Frontal cortex (tissue), 3 donors: ENCODE measurements at regions not wholly inside any gene's neighbourhood (a gene's known extent, or its start where the extent isn't known, plus 50 kb on each side); places are given as distances from the start of the nearest gene placed in this dataset.
"Not testable (repeated sequence)": the region's sequence is repeated elsewhere in the genome, so short reads cannot be mapped to it uniquely, and the experiment has no call there.

Experiments used
- DNase-seq, 2 donors: peaks; one replicate each; pipeline ENCODE4 v3.0.0; 2012; ENCODE audit warnings: low spot score in 2 of 2
- FAIRE-seq: peaks from 2 replicates; lab custom pipeline; 2012; peaks lifted over from hg19 to GRCh38; lab: Jason Lieb, UNC
- donor health status: control.
- donor health status: control.
- donor health status: control.

DNA sequence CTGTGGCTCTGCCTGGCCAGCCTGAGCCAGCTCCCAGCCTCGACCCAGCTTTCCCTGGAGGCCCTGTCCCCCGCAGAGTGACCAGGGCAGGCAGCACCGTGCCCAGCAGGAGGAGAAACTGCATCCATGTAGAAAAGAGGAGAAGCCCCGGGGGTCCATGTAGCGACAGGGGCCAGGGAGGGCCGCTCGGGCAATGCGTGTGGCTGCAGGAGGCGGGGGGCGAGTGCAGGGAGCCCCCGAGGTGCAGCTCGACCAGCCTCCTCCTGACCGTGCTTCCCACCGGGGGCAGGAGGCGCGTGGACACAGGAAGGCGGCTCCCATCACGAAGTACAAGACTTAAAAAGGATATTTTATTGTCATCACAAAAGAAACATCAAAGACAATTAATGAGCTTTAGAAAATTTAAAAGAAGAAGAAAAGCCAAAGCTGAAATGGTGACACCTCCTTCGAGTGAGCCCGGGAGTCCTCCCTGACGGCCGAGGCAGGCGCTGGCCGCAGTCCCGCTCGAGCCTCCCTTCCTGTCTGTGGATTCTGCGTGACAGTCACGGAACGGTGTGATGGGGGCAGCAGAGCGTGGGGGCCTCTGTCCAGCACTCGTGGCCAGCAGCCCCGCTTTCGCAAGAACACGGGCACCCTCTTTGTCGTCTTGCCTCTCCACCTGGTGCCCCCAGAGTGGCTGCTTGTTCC is 93.9 kb downstream of the TMEM121 start:
- not testable (repeated sequence) for FAIRE-seq, DNase-seq

DNA sequence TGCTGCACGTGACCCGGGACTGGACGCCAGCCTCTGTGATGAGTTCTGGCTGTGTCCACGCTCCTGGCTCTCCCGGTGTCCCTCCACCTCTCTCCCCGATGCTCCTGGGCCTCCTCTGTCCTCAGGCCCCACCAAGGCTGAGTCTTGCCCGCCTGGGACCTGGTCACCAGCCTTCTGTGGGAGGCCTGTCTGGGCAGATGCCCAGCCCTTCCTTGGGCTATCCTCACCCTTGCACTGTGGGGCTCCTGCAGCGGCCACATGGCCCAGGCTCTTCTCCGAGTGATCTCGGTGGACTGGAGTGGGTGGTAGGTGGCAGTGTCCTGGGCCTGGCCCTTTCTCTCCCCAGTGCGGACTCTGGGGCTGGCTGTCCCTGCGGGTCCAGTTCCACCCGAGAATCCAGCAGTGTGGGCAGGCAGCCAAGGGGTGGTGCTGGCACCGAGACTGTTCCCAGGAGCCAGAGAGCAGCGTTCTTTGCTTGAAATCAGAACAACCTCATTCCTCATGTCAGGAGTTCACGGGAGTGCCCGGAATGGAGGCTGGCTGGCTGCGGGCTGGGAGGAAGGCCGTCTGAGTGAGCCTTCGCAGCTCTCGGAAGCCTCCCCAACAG is 94.6 kb downstream of the TMEM121 start:
- not testable (repeated sequence) for FAIRE-seq, DNase-seq

DNA sequence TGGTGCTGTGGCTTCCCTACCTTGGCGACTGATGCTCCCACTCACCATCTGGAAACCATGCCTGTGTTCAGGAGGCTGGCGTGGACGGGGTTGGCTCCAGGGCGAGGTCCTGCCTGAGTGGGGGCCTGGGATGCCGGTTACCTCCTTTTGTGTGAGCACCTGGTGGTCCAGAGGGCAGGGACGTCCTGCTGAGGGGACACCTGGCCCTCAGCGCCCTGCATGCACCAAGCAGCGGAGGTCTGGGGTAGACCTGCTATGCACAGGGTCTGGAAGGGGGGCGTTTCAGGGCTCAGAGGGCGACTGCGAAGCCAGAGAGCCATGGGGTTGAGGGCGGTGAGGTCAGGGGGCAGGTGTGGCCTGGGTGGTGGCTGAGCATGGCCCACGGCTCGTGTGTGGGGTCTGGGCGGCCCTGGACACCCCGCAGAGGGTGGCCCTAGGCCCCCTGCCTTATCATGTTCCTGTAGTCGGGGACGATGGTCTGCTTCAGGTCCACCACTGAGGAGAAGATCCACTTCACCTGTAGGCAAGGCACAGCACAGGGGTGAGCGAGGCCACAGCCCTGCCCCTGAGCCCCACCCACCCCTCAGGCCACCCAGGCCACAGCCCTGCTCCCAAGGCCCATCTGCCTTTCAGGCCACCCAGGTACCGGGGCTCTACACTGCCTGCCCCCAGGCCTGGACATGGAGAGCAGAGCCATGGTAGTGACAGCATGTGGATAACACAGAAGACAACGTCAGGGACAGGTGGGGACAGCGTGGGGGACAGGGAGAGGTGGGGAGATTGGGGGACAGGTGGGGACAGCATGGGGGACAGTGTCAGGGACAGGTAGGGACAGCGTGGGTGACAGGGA is 95.3 kb downstream of the TMEM121 start:
- not testable (repeated sequence) for FAIRE-seq, DNase-seq

DNA sequence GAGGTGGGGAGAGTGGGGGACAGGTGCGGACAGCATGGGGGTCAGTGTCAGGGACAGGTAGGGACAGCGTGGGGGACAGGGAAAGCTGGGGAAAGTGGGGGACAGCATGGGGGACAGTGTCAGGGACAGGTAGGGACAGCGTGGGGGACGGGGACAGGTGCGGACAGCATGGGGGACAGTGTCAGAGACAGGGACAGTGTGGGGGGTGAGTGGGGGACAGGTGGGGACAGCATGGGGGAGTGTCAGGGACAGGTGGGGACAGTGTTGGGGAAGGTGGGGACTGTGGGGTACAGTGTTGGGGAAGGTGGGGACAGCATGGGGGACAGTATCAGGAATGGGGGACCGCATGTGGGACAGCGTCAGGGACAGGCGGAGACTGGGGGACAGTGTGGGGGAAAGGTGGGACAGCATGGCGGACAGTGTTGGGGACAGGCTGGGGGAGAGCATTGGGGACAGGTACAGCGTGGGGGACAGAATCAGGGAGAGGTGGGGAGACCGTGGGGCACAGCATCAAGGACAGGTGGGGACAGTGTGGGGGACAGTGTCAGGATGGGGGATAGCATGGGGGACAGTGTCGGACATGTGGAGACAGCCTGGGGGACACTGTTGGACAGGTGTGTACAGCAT is 96.1 kb downstream of the TMEM121 start:
- no peak for DNase-seq
- FAIRE-seq: no peak

DNA sequence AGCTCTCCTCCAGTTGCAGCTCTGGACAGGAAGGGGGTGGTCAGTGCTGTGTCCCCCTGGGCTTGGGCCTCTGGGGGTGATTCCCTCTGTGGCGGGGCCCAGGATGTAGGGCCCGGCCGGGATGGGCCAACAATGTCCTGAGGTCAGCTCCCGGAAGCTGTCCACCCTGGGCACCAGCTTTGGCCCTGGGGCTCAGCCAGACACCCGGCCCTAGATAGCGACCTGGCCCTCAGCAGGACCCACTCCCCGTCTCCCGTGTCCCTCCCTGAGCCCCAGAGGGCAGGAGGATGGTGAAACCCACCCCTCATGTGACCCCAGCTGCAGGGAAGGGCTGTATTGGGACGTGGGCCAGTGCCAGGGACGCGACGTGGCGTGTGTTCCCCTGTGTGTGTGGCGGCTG is 96.8 kb downstream of the TMEM121 start:
- FAIRE-seq, DNase-seq: not testable (repeated sequence)

DNA sequence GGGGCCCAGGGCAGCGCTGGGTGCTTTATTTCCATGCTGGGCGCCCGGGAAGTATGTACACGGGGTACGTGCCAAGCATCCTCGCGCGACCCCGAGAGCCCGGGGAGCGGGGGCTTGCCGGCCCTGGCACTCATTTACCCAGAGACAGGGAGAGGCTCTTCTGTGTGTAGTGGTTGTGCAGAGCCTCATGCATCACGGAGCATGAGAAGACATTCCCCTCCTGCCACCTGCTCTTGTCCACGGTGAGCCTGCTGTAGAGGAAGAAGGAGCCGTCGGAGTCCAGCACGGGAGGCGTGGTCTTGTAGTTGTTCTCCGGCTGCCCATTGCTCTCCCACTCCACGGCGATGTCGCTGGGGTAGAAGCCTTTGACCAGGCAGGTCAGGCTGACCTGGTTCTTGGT is 98.0 kb downstream of the TMEM121 start:
- DNase-seq, FAIRE-seq: not testable (repeated sequence)

DNA sequence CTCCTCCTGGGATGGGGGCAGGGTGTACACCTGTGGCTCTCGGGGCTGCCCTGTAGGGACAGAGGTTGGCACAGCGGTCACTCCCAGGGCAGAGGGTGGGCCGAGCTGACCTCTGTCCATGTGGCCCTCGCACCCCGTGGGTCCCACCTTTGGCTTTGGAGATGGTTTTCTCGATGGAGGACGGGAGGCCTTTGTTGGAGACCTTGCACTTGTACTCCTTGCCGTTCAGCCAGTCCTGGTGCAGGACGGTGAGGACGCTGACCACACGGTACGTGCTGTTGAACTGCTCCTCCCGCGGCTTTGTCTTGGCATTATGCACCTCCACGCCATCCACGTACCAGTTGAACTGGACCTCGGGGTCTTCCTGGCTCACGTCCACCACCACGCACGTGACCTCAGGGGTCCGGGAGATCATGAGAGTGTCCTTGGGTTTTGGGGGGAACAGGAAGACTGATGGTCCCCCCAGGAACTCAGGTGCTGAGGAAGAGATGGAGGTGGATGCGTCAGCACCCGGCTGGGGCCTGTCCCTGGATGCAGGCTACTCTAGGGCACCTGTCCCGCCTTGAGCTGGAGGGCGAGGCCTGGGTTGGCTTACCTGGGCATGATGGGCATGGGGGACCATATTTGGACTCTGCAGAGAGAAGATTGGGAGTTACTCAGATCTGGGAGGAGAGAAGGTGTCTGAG is 98.5 kb downstream of the TMEM121 start:
- not testable (repeated sequence) for DNase-seq, FAIRE-seq

DNA sequence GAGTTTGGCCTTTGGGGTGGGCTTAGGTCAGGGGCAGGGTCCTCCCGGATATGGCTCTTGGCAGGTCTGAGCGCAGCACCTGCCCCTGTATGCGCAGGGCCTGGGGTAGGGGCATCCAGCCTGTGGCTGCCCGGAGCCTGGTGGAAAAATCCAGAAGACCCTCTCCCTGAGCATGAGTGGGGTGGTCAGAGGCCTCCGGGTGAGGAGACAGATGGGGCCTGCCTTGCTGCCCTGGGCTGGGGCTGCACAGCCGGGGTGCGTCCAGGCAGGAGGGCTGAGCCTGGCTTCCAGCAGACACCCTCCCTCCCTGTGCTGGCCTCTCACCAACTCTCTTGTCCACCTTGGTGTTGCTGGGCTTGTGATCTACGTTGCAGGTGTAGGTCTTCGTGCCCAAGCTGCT is 99.1 kb downstream of the TMEM121 start:
- not testable (repeated sequence) for FAIRE-seq, DNase-seq

DNA sequence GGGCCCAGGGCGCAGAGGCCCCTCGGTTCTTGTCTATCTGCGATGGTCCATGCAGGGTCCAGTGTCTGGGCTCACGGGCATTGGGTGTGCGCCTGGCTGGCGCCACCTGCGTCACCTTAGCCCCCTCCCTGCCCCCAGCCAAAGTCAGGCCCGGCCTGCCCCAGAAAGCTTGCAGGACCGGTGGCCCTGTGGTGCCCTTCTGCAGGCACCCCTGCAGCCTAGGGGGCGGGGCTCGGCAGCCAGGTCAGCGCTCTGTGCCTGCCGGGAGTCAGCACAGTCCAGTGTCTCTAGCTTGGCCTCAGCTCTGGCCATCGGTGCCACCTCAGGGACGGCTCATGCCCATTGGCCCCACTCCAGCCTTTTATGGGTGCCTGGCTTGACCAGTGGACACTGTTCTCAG is 99.7 kb downstream of the TMEM121 start:
- not testable (repeated sequence) for FAIRE-seq, DNase-seq

DNA sequence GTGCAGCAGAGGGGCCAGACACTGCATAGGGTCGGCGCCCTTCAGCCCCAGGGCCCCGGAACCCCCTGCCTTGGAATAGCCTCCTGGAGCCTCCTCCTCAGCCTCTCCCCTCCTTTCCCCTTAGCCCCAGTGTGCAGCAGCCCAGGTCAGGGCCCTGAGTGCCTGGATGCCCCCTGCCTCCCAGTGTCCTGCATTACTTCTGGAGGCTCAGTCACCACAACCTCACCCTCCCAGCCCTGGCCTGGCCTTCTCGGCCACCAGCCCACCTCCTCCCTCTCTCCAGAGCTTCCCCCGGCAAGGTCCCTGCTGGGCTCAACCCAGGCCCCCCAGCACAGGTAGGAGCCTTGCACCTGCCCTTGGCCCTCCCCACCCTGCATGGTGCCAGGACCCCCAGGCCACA is 100.3 kb downstream of the TMEM121 start:
- not testable (repeated sequence) for DNase-seq, FAIRE-seq

DNA sequence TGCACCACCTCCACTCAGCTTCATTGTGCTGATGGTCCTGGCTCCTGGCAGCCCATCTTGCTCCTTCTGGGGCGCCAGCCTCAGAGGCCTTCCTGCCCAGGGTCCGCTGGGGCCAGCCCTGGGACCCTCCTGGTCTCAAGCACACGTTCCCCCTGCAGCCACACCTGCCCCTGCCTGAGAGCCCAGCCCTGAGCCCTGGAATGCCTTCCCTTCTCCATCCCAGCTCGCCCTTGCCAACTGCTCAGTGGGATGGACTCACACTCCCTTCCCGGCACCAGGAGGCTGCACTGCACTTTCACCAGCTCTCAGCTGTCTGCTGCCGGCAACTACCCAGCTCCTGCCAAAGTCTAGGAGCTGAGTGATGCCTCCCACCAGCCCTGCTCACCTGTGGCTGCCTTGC is 100.9 kb downstream of the TMEM121 start:
- not testable (repeated sequence) for FAIRE-seq, DNase-seq

DNA sequence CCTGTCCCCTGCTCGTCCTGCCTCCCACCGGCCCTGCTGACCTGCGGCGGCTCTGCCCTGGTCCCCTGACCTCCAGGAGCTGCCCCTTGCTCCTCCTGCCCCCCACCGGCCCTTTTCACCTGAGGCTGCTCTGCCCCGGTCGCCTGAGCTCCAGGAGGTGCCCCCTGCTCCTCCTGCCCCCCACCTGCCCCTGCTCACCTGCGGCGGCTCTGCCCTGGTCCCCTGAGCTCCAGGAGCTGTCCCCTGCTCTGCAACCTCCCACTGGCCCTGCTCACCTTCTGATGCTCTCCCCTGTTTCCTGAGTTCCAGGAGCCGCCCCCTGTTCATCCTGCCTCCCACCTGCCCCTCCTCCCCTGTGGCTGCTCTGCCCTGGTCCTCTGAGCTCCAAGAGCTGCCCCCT is 101.3 kb downstream of the TMEM121 start:
- no peak for FAIRE-seq
- DNase-seq: no peak

DNA sequence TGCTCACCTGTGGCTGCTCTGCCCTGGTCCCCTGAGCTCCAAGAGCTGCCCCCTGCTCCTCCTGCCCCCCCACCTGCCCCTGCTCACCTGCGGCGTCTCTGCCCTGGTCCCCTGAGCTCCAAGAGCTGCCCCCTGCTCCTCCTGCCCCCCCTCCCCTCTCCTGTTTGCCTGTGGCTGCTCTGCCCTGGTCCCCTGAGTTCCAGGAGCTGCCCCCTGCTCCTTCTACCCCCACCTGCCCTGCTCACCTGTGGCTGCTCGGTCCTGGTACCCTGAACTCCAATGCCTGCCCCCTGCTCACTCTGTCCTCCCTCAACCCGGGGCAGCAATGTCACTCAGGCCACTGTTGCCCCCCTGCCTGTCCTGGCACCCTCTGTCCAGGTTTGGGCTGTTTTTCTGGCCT is 101.7 kb downstream of the TMEM121 start:
- not testable (repeated sequence) for DNase-seq, FAIRE-seq

DNA sequence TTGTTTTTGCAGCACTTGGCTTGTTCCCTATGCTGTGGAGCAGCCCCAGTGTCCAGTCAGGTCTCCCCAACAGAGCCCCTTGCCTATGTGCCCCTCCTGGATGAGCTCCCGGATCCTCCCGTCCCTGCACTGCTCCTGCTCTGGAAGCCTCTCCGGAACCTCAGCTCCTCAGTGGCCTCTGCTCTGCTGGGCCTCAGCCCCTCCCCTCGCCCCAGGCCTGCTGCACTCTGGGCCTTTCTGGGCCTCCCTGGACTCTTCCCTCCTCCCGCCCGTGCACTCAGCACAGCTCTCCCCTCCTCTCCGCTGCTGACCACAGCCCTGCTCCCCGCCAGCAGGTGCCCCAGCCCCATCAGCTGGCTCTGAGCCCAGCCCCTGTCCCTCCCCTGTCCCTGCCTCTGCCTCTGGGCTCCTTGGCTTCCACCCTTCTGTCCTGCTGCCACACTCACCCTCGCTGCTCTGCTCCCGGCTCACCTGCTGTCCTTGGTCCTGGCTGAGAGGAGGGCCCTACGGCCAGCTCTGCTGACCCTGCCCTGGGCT is 102.2 kb downstream of the TMEM121 start:
- FAIRE-seq, DNase-seq: not testable (repeated sequence)

DNA sequence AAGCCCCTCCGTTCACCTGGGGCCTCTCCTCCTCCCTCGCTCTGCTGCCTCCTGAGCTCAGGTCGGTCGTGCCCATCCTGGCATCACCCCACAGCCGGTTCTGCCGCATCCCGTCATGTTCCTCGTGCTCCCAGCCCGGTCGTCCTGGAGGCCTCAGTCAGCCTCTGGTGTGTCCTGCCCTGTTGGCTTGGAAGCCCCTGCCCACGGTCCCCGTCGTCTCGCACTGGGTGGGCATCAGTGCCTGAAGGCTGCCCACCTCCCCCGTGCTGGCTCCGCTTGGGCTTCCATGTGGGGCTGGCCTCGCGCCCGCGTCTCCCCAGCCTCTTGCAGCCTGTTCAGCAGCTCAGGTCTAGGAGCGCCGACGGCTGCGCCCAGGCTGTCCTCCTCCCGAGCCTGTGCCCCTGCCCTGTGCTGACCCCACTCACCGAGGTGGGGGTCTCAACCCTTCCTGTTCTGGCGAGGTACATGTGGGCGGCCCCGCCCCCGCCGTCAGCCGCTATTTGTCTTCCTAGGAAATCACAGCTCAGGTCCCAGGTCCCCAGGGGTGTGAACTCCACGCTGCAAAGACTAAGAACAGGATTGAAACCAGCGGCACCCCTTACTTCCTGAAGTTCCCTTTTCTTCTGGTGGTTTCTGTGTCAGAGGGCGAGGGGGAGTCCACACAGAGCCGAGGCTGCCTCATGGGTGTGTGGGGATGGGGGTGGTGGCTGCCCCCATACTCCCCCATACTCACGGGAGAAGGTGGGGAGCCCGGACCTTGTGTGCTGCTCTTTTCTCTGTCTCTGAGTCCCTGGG is 102.9 kb downstream of the TMEM121 start:
- DNase-seq, FAIRE-seq: not testable (repeated sequence)

DNA sequence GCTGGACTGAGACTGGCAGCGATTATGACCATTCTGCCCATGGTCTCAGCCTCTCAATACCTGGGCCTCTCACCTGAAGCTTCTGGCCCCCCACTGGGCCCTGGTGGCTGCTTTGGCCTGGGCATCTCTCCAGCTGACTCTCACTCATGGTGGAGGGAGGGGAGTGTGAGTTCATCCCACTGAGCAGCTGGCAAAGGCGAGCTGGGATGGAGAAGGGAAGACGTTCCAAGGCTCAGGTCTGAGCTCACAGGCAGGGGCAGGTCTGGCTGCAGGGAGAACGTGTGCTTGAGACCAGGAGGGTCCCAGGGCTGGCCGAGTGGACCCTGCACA is 103.5 kb downstream of the TMEM121 start:
- FAIRE-seq: no peak
- DNase-seq: no peak

DNA sequence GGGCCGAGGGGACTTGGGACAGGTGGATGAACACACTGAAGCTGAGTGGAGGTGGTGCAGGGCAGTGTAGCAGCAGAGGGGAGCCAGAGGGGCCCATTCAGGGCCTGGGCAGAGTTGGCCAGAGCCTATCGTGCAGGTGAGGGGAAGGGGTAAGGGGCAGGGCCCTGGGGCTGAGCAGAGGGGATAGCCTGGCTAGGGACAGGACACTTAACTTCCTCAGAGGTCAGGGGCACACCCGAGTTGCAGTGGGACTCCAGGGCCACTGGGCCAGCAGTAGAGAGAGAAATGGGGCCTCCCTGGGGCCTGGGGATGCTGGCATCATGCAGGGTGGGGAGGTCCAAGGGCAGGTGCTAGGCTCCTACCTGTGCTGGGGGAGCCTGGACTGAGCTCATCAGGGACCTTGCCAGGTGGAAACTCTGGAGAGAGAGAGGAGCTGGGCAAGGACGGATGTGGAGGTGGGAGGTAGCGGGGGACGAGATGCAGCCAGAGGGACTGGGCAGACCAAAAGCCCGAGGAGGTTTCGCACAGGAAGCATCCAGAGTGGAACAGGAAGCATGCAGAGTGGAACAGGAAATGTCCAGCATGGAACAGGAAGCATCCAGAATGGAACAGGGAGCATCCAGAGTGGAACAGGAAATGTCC is 104.0 kb downstream of the TMEM121 start:
- not testable (repeated sequence) for FAIRE-seq, DNase-seq
